Rectal smooth muscle tissue (tissue), 1 donor: ENCODE measurements at regions not wholly inside any gene's neighbourhood (a gene's known extent, or its start where the extent isn't known, plus 50 kb on each side); places are given as distances from the start of the nearest gene placed in this dataset.
A peak's percentile ranks its signal among the peaks of the same experiment; 100 is the strongest.

Experiments used
- H3K27ac ChIP-seq: one replicate; pipeline ENCODE4 v1.7.0; 2013; ENCODE audit warnings: low read depth, low read length, inconsistent platforms
- H3K27me3 ChIP-seq: one replicate; pipeline ENCODE4 v1.7.0; 2013; ENCODE audit warnings: low read length; ENCODE audit not compliant: control insufficient read depth, insufficient read depth
- H3K36me3 ChIP-seq: one replicate; pipeline ENCODE4 v1.7.0; 2013; ENCODE audit warnings: low read length; ENCODE audit not compliant: control insufficient read depth, insufficient read depth
- H3K4me1 ChIP-seq: one replicate; pipeline ENCODE4 v1.7.0; 2013; ENCODE audit warnings: low read length; ENCODE audit not compliant: control insufficient read depth, insufficient read depth
- H3K4me3 ChIP-seq: one replicate; pipeline ENCODE4 v1.7.0; 2013; ENCODE audit warnings: low read length
- H3K9ac ChIP-seq: one replicate; pipeline ENCODE4 v1.7.0; 2013; ENCODE audit warnings: low read length

- H3K9ac ChIP-seq, result no peak overlapping the region
- H3K4me1 ChIP-seq, result no peaks in the 10 kb centered on the region
- no peaks in the 10 kb centered on the region for H3K27me3 ChIP-seq
- H3K27ac ChIP-seq, result no peak overlapping the region
- no peaks in the 10 kb centered on the region for H3K36me3 ChIP-seq
- no peak overlapping the region for H3K4me3 ChIP-seq
These were observed 605.6 kb downstream of the SOX6 start for GRCh38 chr11:15750535-15751308.

- no peak overlapping the region for H3K4me3 ChIP-seq
- no peaks in the 10 kb centered on the region for H3K4me1 ChIP-seq
- H3K27me3 ChIP-seq, result no peaks in the 10 kb centered on the region
- H3K9ac ChIP-seq, result no peak overlapping the region
- H3K36me3 ChIP-seq, result no peaks in the 10 kb centered on the region
- H3K27ac ChIP-seq, result no peak overlapping the region
These were observed 602.1 kb downstream of the SOX6 start for GRCh38 chr11:15754221-15754620.

GRCh38 chr11:15757048-15757698 is 599.2 kb downstream of the SOX6 start:
- no peak overlapping the region for H3K4me3 ChIP-seq
- no peak overlapping the region for H3K27ac ChIP-seq
- H3K27me3 ChIP-seq, result no peaks in the 10 kb centered on the region
- H3K4me1 ChIP-seq, result no peaks in the 10 kb centered on the region
- H3K36me3 ChIP-seq, result no peaks in the 10 kb centered on the region
- H3K9ac ChIP-seq, result no peak overlapping the region

- Histone ChIP-seq H3K9ac (no peak overlapping the region), H3K27ac (no peak overlapping the region), H3K4me1 (no peaks in the 10 kb centered on the region), H3K4me3 (no peak overlapping the region), H3K27me3 (no peaks in the 10 kb centered on the region), H3K36me3 (no peaks in the 10 kb centered on the region)
These were observed 597.4 kb downstream of the SOX6 start for GRCh38 chr11:15758857-15759465.

GRCh38 chr11:15761235-15761634 is 595.1 kb downstream of the SOX6 start:
- no peaks in the 10 kb centered on the region for H3K4me1 ChIP-seq
- H3K9ac ChIP-seq, result no peak overlapping the region
- no peaks in the 10 kb centered on the region for H3K27me3 ChIP-seq
- H3K36me3 ChIP-seq, result no peaks in the 10 kb centered on the region
- H3K27ac ChIP-seq, result no peak overlapping the region
- H3K4me3 ChIP-seq, result no peak overlapping the region

- Histone ChIP-seq H3K36me3 (no peaks in the 10 kb centered on the region), H3K4me1 (no peaks in the 10 kb centered on the region), H3K9ac (no peak overlapping the region), H3K27me3 (no peaks in the 10 kb centered on the region), H3K4me3 (no peak overlapping the region), H3K27ac (no peak overlapping the region)
These were observed 592.0 kb downstream of the SOX6 start for GRCh38 chr11:15764326-15764725.

GRCh38 chr11:15764948-15765347 is 591.4 kb downstream of the SOX6 start:
- Histone ChIP-seq H3K4me1 (no peaks in the 10 kb centered on the region), H3K4me3 (no peak overlapping the region), H3K27me3 (no peaks in the 10 kb centered on the region), H3K9ac (no peak overlapping the region), H3K27ac (no peak overlapping the region), H3K36me3 (no peaks in the 10 kb centered on the region)

- no peak overlapping the region for H3K9ac ChIP-seq
- H3K36me3 ChIP-seq, result no peaks in the 10 kb centered on the region
- H3K4me1 ChIP-seq, result no peaks in the 10 kb centered on the region
- H3K27me3 ChIP-seq, result no peaks in the 10 kb centered on the region
- no peak overlapping the region for H3K27ac ChIP-seq
- H3K4me3 ChIP-seq, result no peak overlapping the region
These were observed 590.8 kb downstream of the SOX6 start for GRCh38 chr11:15765530-15765929.

- H3K27ac ChIP-seq, result no peak overlapping the region
- no peak overlapping the region for H3K9ac ChIP-seq
These were observed 588.0 kb downstream of the SOX6 start for GRCh38 chr11:15768321-15768720.

GRCh38 chr11:15769203-15769602 is 587.1 kb downstream of the SOX6 start:
- no peaks in the 10 kb centered on the region for H3K36me3 ChIP-seq
- H3K4me1 ChIP-seq, result no peaks in the 10 kb centered on the region
- H3K9ac ChIP-seq, result no peak overlapping the region
- peak overlapping the region; percentile 11 for H3K4me3 ChIP-seq
- H3K27ac ChIP-seq, result no peak overlapping the region
- H3K27me3 ChIP-seq, result no peaks in the 10 kb centered on the region

More at GRCh38 chr11:15768321-15768720, 588.0 kb downstream of the SOX6 start:
- Histone ChIP-seq H3K4me3 (no peak overlapping the region), H3K36me3 (no peaks in the 10 kb centered on the region), H3K27me3 (no peaks in the 10 kb centered on the region), H3K4me1 (no peaks in the 10 kb centered on the region)

- H3K27me3 ChIP-seq, result no peaks in the 10 kb centered on the region
- H3K4me1 ChIP-seq, result no peaks in the 10 kb centered on the region
- H3K27ac ChIP-seq, result no peak overlapping the region
- H3K4me3 ChIP-seq, result no peak overlapping the region
- H3K36me3 ChIP-seq, result no peaks in the 10 kb centered on the region
- no peak overlapping the region for H3K9ac ChIP-seq
These were observed 585.4 kb downstream of the SOX6 start for GRCh38 chr11:15770798-15771414.

- no peak overlapping the region for H3K27ac ChIP-seq
- H3K36me3 ChIP-seq, result no peaks in the 10 kb centered on the region
- no peaks in the 10 kb centered on the region for H3K27me3 ChIP-seq
- H3K4me1 ChIP-seq, result no peaks in the 10 kb centered on the region
- no peak overlapping the region for H3K9ac ChIP-seq
- H3K4me3 ChIP-seq, result no peak overlapping the region
These were observed 583.8 kb downstream of the SOX6 start for GRCh38 chr11:15772547-15772946.
